Astrocyte of the hippocampus (primary cell): ENCODE measurements at regions not wholly inside any gene's neighbourhood (a gene's known extent, or its start where the extent isn't known, plus 50 kb on each side); places are given as distances from the start of the nearest gene placed in this dataset.

Source experiments
- DNase-seq: peaks from one replicate; pipeline ENCODE4 v3.0.0; 2011; ENCODE audit warnings: low read depth, low spot score

DNA sequence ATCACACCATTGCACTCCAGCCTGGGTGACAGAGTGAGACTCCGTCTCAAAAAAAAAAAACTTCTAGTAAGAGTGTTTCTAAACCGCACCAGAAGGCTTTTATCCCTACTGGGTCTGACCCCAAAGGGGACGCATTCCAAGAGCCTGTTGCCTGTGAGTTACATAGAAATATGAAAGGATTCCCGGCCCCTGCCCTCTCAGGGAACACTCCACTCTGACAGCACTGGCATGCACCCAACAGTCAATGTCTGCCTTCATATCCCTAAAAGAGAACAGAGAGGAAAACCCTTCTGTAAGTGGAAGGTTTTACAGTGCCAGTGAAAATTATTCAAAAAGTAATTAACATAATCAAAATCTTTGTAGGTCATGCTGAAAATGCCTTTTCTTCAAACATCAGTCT, 117.1 kb upstream of the PTPRT start:
- DNase-seq: no peak

GRCh38 chr20:43305749-43306148, 116.0 kb upstream of the PTPRT start:
- DNase-seq: no peak

GRCh38 chr20:43304598-43304997, 114.9 kb upstream of the PTPRT start:
- DNase-seq: no peak

DNA sequence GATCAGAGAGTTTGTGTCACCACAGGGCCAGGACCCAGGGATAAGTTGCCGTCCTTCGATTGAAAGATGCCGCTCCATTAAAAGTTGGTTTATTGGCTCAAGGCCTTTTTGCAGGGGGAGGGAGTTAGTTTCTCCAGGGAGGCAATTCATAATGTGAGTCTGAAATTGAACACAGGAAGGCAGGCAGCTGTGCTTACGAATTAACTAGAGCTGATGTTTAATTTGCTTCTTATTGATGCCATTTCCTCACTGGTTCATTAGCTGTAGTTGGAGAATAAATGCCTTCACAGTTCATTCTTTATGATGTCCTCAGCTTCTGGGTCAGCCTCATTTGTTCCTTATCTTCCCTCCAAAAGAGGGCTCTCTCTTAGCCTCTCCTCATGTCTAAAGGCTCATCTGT, 113.2 kb upstream of the PTPRT start:
- DNase-seq: no peak

DNA sequence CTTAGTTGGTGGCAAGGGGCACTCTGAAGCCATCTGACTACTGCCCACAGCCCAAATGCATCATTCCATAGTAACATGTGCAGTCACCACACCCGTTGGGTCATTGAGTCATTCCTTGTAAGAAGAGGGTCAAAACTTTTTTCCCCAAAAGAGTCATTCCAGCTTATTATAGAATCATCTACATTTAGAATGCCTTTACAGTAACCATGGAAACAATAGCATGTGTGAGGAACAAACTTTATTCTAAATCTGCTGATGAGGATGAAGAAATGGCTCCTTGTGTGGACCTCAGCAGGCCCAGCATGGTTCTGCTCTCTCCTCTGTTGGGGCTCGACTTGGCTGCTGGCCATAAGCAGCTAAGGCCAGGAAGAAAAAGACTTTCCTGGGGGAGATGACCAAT, 111.2 kb upstream of the PTPRT start:
- DNase-seq: no peak

DNA sequence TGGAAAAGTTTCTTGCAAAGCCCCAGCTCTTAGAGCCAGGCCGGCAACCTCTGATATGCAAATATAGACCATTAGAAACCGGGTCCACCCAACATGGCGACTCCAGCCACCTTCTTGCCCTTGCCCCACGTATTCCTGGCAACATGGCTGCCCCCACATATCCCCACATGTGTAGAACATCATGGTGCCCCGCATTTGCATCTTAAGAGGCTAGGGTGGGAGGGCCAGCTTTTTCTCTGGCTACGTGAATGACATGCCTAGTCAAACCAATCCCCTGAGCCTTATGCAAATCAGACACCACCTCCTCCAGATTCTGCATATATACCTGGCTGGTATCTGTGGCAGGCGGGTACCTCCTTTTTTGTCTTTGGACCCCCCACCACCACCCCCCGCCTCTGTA, 106.1 kb upstream of the PTPRT start:
- no peak for DNase-seq

GRCh38 chr20:43295263-43295662, 105.6 kb upstream of the PTPRT start:
- no peak for DNase-seq

- DNase-seq: no peak
Measured at GRCh38 chr20:43294031-43294430, 104.3 kb upstream of the PTPRT start.

GRCh38 chr20:43293068-43293786, 103.5 kb upstream of the PTPRT start:
- no peak for DNase-seq

- no peak for DNase-seq
Measured at GRCh38 chr20:43292222-43292621, 102.5 kb upstream of the PTPRT start.

DNA sequence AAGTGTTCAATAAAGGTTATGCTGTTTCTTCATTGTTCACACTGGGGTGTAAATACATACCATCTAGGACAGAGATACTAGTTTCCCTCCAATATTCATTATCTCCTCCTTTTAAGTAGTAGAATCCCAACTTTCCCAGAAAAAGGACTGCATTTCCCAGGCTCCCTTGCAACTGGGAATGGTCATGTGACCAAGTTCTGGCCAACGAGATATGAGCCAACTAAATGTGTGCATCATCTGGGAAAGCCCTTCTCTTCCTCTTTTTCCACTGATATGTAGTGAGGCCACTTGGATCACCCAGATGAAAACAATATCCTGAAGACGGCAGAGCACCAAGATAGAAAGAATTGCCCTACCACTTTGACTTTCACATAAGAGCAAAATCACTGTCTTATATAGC, 97.9 kb upstream of the PTPRT start:
- DNase-seq: no peak

- no peak for DNase-seq
Measured at GRCh38 chr20:43285170-43285569, 95.5 kb upstream of the PTPRT start.

GRCh38 chr20:43284486-43284885, 94.8 kb upstream of the PTPRT start:
- no peak for DNase-seq

DNA sequence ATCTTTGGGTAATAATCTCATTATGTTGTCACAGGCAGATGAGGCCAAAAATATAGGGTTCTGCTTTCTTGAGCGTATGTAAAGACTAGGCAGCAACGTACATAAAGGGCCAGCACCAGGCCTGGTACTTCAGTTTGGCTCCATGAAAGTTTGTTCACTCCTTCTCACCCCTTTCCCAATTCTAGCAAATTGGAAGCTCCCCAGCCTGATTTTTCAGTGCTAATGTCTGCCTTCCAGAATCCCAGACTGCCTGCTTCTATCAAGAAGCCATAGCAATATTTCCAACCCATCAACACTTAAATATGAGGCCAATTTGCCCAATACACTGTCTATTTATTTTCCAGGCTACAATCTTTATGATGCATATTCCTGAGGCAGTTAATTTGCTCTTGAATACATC, 93.4 kb upstream of the PTPRT start:
- no peak for DNase-seq

DNA sequence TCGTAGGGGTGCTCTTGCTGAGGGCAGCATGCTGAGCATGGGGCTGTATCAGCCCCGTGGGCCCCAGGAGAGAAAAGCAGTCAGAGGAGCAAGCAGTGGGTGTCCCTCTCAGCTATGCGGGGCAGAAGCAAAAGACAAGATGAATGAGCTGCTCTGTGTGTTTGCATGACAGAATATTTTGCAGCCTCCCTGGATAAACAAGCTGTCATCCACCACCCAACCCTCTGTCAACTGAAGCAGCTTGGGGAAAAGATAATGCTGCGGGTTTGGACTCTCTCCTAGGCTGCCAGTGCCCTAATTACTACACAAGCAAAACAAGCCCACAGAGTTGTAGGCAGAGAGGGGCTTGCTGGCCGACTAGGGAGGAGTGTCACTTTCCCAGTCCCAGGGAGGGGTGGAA, 82.3 kb upstream of the PTPRT start:
- DNase-seq: no peak

DNA sequence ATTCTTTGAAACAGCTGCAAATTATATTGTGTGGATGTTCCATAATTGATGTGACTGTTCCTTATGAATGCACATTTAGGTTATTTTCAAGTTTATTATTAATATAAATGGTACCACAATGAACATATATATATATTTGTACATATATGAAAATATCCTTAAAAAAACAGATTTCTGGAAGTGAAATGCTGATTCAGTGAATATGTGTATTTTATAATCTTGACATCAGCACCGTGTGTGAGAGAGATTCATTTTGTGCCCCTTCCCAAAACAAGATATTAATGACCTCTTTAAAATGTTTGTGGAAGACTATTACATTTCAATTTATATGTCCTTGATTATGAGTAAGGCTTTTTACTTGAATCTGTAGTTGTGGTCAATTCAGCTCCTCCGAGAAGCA, 75.7 kb upstream of the PTPRT start:
- DNase-seq: no peak

GRCh38 chr20:43263226-43263625, 73.5 kb upstream of the PTPRT start:
- DNase-seq: no peak

DNA sequence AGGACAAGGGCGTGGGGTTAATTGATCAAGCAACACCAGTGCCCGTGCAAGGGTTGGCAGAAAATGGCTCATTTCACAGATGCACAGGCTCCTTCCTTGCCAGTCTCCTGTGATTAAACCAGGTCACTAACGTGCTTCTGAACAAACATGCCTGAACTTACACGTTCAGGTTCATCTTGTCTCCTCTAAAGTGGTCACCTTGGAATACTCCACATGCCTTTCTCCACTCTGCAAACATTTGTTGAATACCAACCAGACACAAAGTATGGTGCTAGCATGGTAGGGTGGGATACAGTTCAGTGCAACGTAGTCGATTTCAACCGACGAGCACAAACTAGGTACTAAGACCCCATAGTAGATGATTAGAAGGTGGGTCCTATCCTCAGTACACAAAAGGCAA, 72.6 kb upstream of the PTPRT start:
- no peak for DNase-seq

GRCh38 chr20:43255877-43256276, 66.2 kb upstream of the PTPRT start:
- DNase-seq: no peak

- no peak for DNase-seq
Measured at GRCh38 chr20:43252761-43253160, 63.1 kb upstream of the PTPRT start.

DNA sequence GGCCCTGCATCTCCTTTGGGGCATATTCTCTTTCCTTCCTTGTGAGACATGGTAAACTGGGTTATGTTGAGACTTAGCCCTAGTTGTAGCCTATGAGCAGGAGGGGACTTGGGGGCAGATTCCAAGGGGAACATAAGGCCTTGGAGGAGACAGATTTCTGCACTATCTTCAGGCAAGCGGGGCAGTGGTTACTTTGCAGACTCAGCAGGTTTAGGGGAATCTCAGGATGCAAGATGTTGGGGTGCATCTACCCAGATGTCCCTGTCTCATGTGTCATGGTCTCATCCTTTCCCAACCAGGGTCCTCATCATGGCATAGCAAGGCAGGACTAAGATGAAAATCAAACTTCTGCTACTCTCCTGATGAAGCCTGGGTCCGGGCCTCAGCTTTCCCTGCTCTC, 58.6 kb upstream of the PTPRT start:
- DNase-seq: no peak

DNA sequence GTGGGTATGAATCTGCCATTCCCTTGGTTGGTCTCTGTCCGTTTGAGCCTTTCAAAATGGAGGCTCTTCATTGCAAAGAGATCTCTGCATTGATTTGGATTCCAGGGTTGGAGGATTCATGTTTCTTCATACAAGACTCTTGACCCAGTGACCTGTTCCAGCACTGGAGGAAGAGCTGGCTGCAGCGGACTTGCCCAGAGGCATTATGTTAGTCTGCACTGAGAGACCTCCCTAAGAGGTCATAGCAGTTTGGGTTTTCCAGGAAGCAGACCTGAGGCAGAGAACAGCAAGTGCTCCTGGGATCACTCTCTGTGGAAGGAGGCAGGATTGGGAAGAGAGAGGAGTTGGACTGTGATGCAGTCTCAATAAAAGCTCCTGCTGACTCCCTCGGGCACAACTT, 57.7 kb upstream of the PTPRT start:
- DNase-seq: no peak

- no peak for DNase-seq
Measured at GRCh38 chr20:43244647-43245046, 54.9 kb upstream of the PTPRT start.

DNA sequence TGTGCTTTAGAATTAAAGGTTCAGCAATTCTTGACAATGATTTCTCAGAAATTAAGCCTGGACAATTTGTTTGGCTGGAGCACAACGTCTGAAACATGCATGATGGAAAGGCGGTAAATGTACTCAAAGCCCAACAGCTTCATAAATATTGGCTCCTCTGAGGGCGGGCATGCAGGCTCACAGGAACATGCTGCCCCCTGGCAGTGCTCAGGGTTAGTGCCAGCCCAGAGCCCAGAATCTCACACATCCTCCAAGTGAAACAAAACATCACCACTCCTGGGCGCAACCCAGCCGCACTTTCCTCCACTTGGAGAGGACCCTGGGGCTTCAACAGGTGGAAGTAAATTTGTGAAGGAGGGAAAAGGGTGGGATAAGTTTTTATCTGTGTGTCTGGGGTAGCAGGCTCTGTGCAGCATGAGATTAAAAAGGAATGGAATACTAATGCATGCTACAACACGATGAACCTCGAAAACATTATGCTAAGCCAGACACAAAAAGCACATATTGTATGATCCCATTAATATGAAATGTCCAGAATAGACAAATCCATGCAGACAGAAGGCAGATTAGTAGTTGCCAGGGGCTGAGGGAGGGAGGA, 54.1 kb upstream of the PTPRT start:
- peak; percentile 17 for DNase-seq
